ENCODE measurements at regions not wholly inside any gene's neighbourhood (a gene's known extent, or its start where the extent isn't known, plus 50 kb on each side); places are given as distances from the start of the nearest gene placed in this dataset.
A peak's percentile ranks its signal among the peaks of the same experiment; 100 is the strongest.

- Mint-ChIP-seq H3K4me3 (no peak overlapping the region), H3K4me1 (ENCODE audit: low read depth) (no peaks in the 10 kb centered on the region), H3K27me3 (ENCODE audit: low read depth) (no peaks in the 10 kb centered on the region), H3K27ac (no peak overlapping the region), H3K36me3 (ENCODE audit: low read depth) (no peaks in the 10 kb centered on the region), H3K9me3 (peaks cover 16% of the 10 kb centered on the region)
- no peak for DNase-seq (ENCODE audit: low spot score)
These were observed 1180.3 kb upstream of the PCDH20 start for GRCh38 chr13:62595976-62596375.

GRCh38 chr13:62593804-62594203 is 1178.2 kb upstream of the PCDH20 start:
- no peak overlapping the region for H3K27ac Mint-ChIP-seq
- no peaks in the 10 kb centered on the region for H3K4me1 Mint-ChIP-seq (ENCODE audit: low read depth)
- no peak for DNase-seq (ENCODE audit: low spot score)
- H3K27me3 Mint-ChIP-seq (ENCODE audit: low read depth), result no peaks in the 10 kb centered on the region
- H3K9me3 Mint-ChIP-seq, result peaks cover 22% of the 10 kb centered on the region
- no peak overlapping the region for H3K4me3 Mint-ChIP-seq
- H3K36me3 Mint-ChIP-seq (ENCODE audit: low read depth), result no peaks in the 10 kb centered on the region

- Mint-ChIP-seq H3K27ac (no peak overlapping the region), H3K9me3 (peaks cover 10% of the 10 kb centered on the region), H3K36me3 (ENCODE audit: low read depth) (no peaks in the 10 kb centered on the region), H3K4me1 (ENCODE audit: low read depth) (no peaks in the 10 kb centered on the region), H3K4me3 (no peak overlapping the region), H3K27me3 (ENCODE audit: low read depth) (no peaks in the 10 kb centered on the region)
- DNase-seq (ENCODE audit: low spot score), result no peak
These were observed 1167.8 kb upstream of the PCDH20 start for GRCh38 chr13:62583466-62583865.

- no peak for DNase-seq (ENCODE audit: low spot score)
- H3K4me1 Mint-ChIP-seq (ENCODE audit: low read depth), result no peaks in the 10 kb centered on the region
- H3K4me3 Mint-ChIP-seq, result no peak overlapping the region
- no peaks in the 10 kb centered on the region for H3K36me3 Mint-ChIP-seq (ENCODE audit: low read depth)
- no peaks in the 10 kb centered on the region for H3K9me3 Mint-ChIP-seq
- H3K27ac Mint-ChIP-seq, result no peak overlapping the region
- no peaks in the 10 kb centered on the region for H3K27me3 Mint-ChIP-seq (ENCODE audit: low read depth)
These were observed 1162.8 kb upstream of the PCDH20 start for GRCh38 chr13:62578402-62578801.

GRCh38 chr13:62564770-62565169 is 1149.1 kb upstream of the PCDH20 start:
- Mint-ChIP-seq H3K4me3 (no peak overlapping the region), H3K36me3 (ENCODE audit: low read depth) (no peaks in the 10 kb centered on the region), H3K27me3 (ENCODE audit: low read depth) (no peaks in the 10 kb centered on the region), H3K9me3 (peaks cover 11% of the 10 kb centered on the region), H3K27ac (no peak overlapping the region), H3K4me1 (ENCODE audit: low read depth) (no peaks in the 10 kb centered on the region)
- no peak for DNase-seq (ENCODE audit: low spot score)

GRCh38 chr13:62563251-62563650 is 1147.6 kb upstream of the PCDH20 start:
- no peaks in the 10 kb centered on the region for H3K36me3 Mint-ChIP-seq (ENCODE audit: low read depth)
- H3K4me3 Mint-ChIP-seq, result no peak overlapping the region
- DNase-seq (ENCODE audit: low spot score), result no peak
- H3K27ac Mint-ChIP-seq, result no peak overlapping the region
- no peaks in the 10 kb centered on the region for H3K4me1 Mint-ChIP-seq (ENCODE audit: low read depth)
- peaks cover 8% of the 10 kb centered on the region for H3K9me3 Mint-ChIP-seq
- H3K27me3 Mint-ChIP-seq (ENCODE audit: low read depth), result no peaks in the 10 kb centered on the region

GRCh38 chr13:62556978-62557377 is 1141.3 kb upstream of the PCDH20 start:
- Mint-ChIP-seq H3K9me3 (peaks cover 3% of the 10 kb centered on the region), H3K27ac (no peak overlapping the region), H3K36me3 (ENCODE audit: low read depth) (no peaks in the 10 kb centered on the region), H3K4me3 (no peak overlapping the region), H3K4me1 (ENCODE audit: low read depth) (no peaks in the 10 kb centered on the region), H3K27me3 (ENCODE audit: low read depth) (no peaks in the 10 kb centered on the region)
- DNase-seq (ENCODE audit: low spot score), result no peak

GRCh38 chr13:62551588-62551987 is 1135.9 kb upstream of the PCDH20 start:
- DNase-seq (ENCODE audit: low spot score), result no peak
- Mint-ChIP-seq H3K9me3 (peaks cover 6% of the 10 kb centered on the region), H3K36me3 (ENCODE audit: low read depth) (no peaks in the 10 kb centered on the region)

GRCh38 chr13:62544928-62545327 is 1129.3 kb upstream of the PCDH20 start:
- no peaks in the 10 kb centered on the region for H3K4me1 Mint-ChIP-seq (ENCODE audit: low read depth)
- peaks cover 7% of the 10 kb centered on the region for H3K9me3 Mint-ChIP-seq
- no peaks in the 10 kb centered on the region for H3K27me3 Mint-ChIP-seq (ENCODE audit: low read depth)
- DNase-seq (ENCODE audit: low spot score), result no peak
- no peak overlapping the region for H3K4me3 Mint-ChIP-seq
- no peaks in the 10 kb centered on the region for H3K36me3 Mint-ChIP-seq (ENCODE audit: low read depth)
- H3K27ac Mint-ChIP-seq, result no peak overlapping the region

More at GRCh38 chr13:62551588-62551987, 1135.9 kb upstream of the PCDH20 start:
- H3K4me1 Mint-ChIP-seq (ENCODE audit: low read depth), result no peaks in the 10 kb centered on the region
- no peak overlapping the region for H3K4me3 Mint-ChIP-seq
- H3K27ac Mint-ChIP-seq, result no peak overlapping the region
- H3K27me3 Mint-ChIP-seq (ENCODE audit: low read depth), result no peaks in the 10 kb centered on the region

- Mint-ChIP-seq H3K36me3 (ENCODE audit: low read depth) (no peaks in the 10 kb centered on the region), H3K27me3 (ENCODE audit: low read depth) (no peaks in the 10 kb centered on the region), H3K27ac (no peak overlapping the region), H3K9me3 (peaks cover 7% of the 10 kb centered on the region), H3K4me3 (no peak overlapping the region), H3K4me1 (ENCODE audit: low read depth) (no peaks in the 10 kb centered on the region)
- DNase-seq (ENCODE audit: low spot score), result no peak
These were observed 1121.9 kb upstream of the PCDH20 start for GRCh38 chr13:62537593-62537992.

GRCh38 chr13:62525652-62526051 is 1110.0 kb upstream of the PCDH20 start:
- peaks cover 3% of the 10 kb centered on the region for H3K9me3 Mint-ChIP-seq
- H3K27ac Mint-ChIP-seq, result no peak overlapping the region
- DNase-seq (ENCODE audit: low spot score), result no peak
- H3K36me3 Mint-ChIP-seq (ENCODE audit: low read depth), result no peaks in the 10 kb centered on the region
- H3K4me3 Mint-ChIP-seq, result no peak overlapping the region
- no peaks in the 10 kb centered on the region for H3K27me3 Mint-ChIP-seq (ENCODE audit: low read depth)
- H3K4me1 Mint-ChIP-seq (ENCODE audit: low read depth), result no peaks in the 10 kb centered on the region

- no peak for DNase-seq (ENCODE audit: low spot score)
These were observed 1108.8 kb upstream of the PCDH20 start for GRCh38 chr13:62524498-62524897.

GRCh38 chr13:62524061-62524460 is 1108.4 kb upstream of the PCDH20 start:
- Mint-ChIP-seq H3K36me3 (ENCODE audit: low read depth) (no peaks in the 10 kb centered on the region), H3K4me3 (no peak overlapping the region), H3K4me1 (ENCODE audit: low read depth) (no peaks in the 10 kb centered on the region), H3K27me3 (ENCODE audit: low read depth) (no peaks in the 10 kb centered on the region), H3K9me3 (peaks cover 3% of the 10 kb centered on the region), H3K27ac (no peak overlapping the region)
- DNase-seq (ENCODE audit: low spot score), result no peak

More at GRCh38 chr13:62524498-62524897, 1108.8 kb upstream of the PCDH20 start:
- H3K4me3 Mint-ChIP-seq, result no peak overlapping the region
- H3K4me1 Mint-ChIP-seq (ENCODE audit: low read depth), result no peaks in the 10 kb centered on the region
- no peak overlapping the region for H3K27ac Mint-ChIP-seq
- no peaks in the 10 kb centered on the region for H3K36me3 Mint-ChIP-seq (ENCODE audit: low read depth)
- H3K27me3 Mint-ChIP-seq (ENCODE audit: low read depth), result no peaks in the 10 kb centered on the region
- peaks cover 3% of the 10 kb centered on the region for H3K9me3 Mint-ChIP-seq

- H3K9me3 Mint-ChIP-seq, result peaks cover 4% of the 10 kb centered on the region
- H3K4me1 Mint-ChIP-seq (ENCODE audit: low read depth), result no peaks in the 10 kb centered on the region
- no peaks in the 10 kb centered on the region for H3K27me3 Mint-ChIP-seq (ENCODE audit: low read depth)
- peak; percentile 4 for DNase-seq (ENCODE audit: low spot score)
- H3K36me3 Mint-ChIP-seq (ENCODE audit: low read depth), result no peaks in the 10 kb centered on the region
- no peak overlapping the region for H3K4me3 Mint-ChIP-seq
- no peak overlapping the region for H3K27ac Mint-ChIP-seq
These were observed 1096.8 kb upstream of the PCDH20 start for GRCh38 chr13:62512194-62513141.
